SK-N-SH (cell line): ENCODE measurements at regions not wholly inside any gene's neighbourhood (a gene's known extent, or its start where the extent isn't known, plus 50 kb on each side); places are given as distances from the start of the nearest gene placed in this dataset.

Experiments
- CTCF ChIA-PET: fragments of 300-600, 350-600 bp; formaldehyde crosslinking; extraction: SDS; loops from one replicate; lab custom pipeline; 2021; lab: Yijun Ruan, JAX
- POLR2A ChIA-PET: fragments of 350-600 bp; sonication (Branson Sonifier 250); formaldehyde crosslinking; extraction: SDS; loops from one replicate; lab custom pipeline; 2020; ENCODE audit warnings: antibody characterized with exemption, inconsistent platforms; lab: Yijun Ruan, JAX
- DNase-seq: peaks from one replicate; pipeline ENCODE4 v3.0.0; 2012
- H2AFZ ChIP-seq: fragments of 200-600 bp; sonication (generic); 2 replicates; pipeline ENCODE4 v1.8.1; 2016; ENCODE audit warnings: antibody characterized with exemption, mild to moderate bottlenecking, low read depth
- H3F3A ChIP-seq: fragments of 200-600 bp; sonication (generic); replicated peaks from 2 replicates; pipeline ENCODE3; 2016; ENCODE audit warnings: antibody characterized with exemption, mild to moderate bottlenecking; ENCODE audit not compliant: insufficient read depth
- H3K27ac ChIP-seq, 2 experiments: fragments of 200-500 bp in 1 of 2; fragments of 200-600 bp in 1 of 2; sonication (Bioruptor generic) in 1 of 2; sonication (generic), shearing (Covaris generic) in 1 of 2; 2 replicates each; pipeline versions ENCODE4 v1.5.1 to v1.6.1; 2014 to 2016; ENCODE audit warnings: low read depth in 2 of 2, inconsistent platforms in 1 of 2, low read length in 1 of 2, mild to moderate bottlenecking in 1 of 2, mixed read lengths in 1 of 2
- H3K27me3 ChIP-seq: fragments of 200-600 bp; sonication (generic), shearing (Covaris generic); 2 replicates; pipeline ENCODE4 v1.6.1; 2016; ENCODE audit warnings: mixed run types; ENCODE audit not compliant: insufficient read depth
- H3K36me3 ChIP-seq, 2 experiments: fragments of 200-500 bp in 1 of 2; fragments of 200-600 bp in 1 of 2; sonication (Bioruptor generic) in 1 of 2; sonication (generic) in 1 of 2; replicated peaks in 1 of 2; 2 replicates each; pipeline versions ENCODE3 to v1.5.1; 2014 to 2016; ENCODE audit warnings: low read length in 1 of 2, mild to moderate bottlenecking in 1 of 2; ENCODE audit not compliant: insufficient read depth in 2 of 2, control insufficient read depth in 1 of 2
- H3K4me1 ChIP-seq, 2 experiments: fragments of 200-500 bp in 1 of 2; fragments of 200-600 bp in 1 of 2; sonication (Bioruptor generic) in 1 of 2; sonication (generic), shearing (Covaris generic) in 1 of 2; 2 replicates each; pipeline versions ENCODE4 v1.5.1 to v1.6.1; 2014 to 2016; ENCODE audit warnings: low read depth in 1 of 2, low read length in 1 of 2, mixed run types in 1 of 2; ENCODE audit not compliant: insufficient read depth in 2 of 2, control insufficient read depth in 1 of 2
- H3K4me2 ChIP-seq: fragments of 200-600 bp; sonication (generic), shearing (Covaris generic); 2 replicates; pipeline ENCODE4 v1.6.1; 2017; ENCODE audit warnings: mixed run types
- H3K4me3 ChIP-seq, 2 experiments: fragments of 200-500 bp in 1 of 2; fragments of 200-600 bp in 1 of 2; sonication (Bioruptor generic) in 1 of 2; sonication (generic), shearing (Covaris generic) in 1 of 2; 2 replicates each; pipeline versions ENCODE4 v1.5.1 to v1.8.1; 2014 to 2016; ENCODE audit warnings: low read depth in 2 of 2, inconsistent platforms in 1 of 2, low read length in 1 of 2, mild to moderate bottlenecking in 1 of 2, mixed read lengths in 1 of 2, moderate library complexity in 1 of 2
- H3K79me2 ChIP-seq: fragments of 200-600 bp; sonication (generic); 2 replicates; pipeline ENCODE4 v1.8.1; 2017; ENCODE audit warnings: mild to moderate bottlenecking; ENCODE audit not compliant: insufficient read depth
- H3K9ac ChIP-seq: fragments of 200-600 bp; sonication (generic); 2 replicates; pipeline ENCODE4 v1.6.1; 2017; ENCODE audit warnings: mixed run types
- H3K9me2 ChIP-seq: fragments of 200-600 bp; sonication (generic); 2 replicates; pipeline ENCODE4 v1.6.1; 2017; ENCODE audit warnings: mixed run types
- H3K9me3 ChIP-seq: fragments of 200-600 bp; sonication (generic); 2 replicates; pipeline ENCODE4 v1.6.1; 2017; ENCODE audit warnings: mixed run types, mild to moderate bottlenecking, moderate library complexity
- H4K20me1 ChIP-seq: fragments of 200-600 bp; sonication (generic); 2 replicates; pipeline ENCODE4 v1.6.1; 2017; ENCODE audit warnings: mild to moderate bottlenecking, mixed run types; ENCODE audit not compliant: insufficient read depth
- CTCF ChIP-seq: fragments of 200-600 bp; sonication (generic); IDR thresholded peaks from 2 replicates; pipeline ENCODE4 v1.6.1; 2017; ENCODE audit warnings: antibody characterized with exemption, mild to moderate bottlenecking, moderate library complexity
- FOXJ3 ChIP-seq: sonication (generic); formaldehyde crosslinking; IDR thresholded peaks from 2 replicates; pipeline ENCODE4 v1.5.1; 2020; ENCODE audit warnings: mild to moderate bottlenecking, missing genetic modification reagents
- GABPA ChIP-seq: IDR thresholded peaks from 2 replicates; pipeline ENCODE4 v1.4.0; 2012; ENCODE audit warnings: low read depth, mild to moderate bottlenecking
- GATA2 ChIP-seq: sonication (generic); formaldehyde crosslinking; IDR thresholded peaks from 2 replicates; pipeline ENCODE4 v1.5.0; 2020; ENCODE audit warnings: mild to moderate bottlenecking, missing genetic modification reagents
- JUND ChIP-seq: IDR thresholded peaks from 2 replicates; pipeline ENCODE4 v1.4.0; 2012
- NFIC ChIP-seq: IDR thresholded peaks from 2 replicates; pipeline ENCODE4 v1.4.0; 2012; ENCODE audit warnings: borderline replicate concordance
- PBX3 ChIP-seq: IDR thresholded peaks from 2 replicates; pipeline ENCODE4; 2012
- POLR2AphosphoS5 ChIP-seq: IDR thresholded peaks from 2 replicates; pipeline ENCODE4 v1.6.1; 2012; ENCODE audit warnings: low read depth, low read length
- RAD21 ChIP-seq: IDR thresholded peaks from 2 replicates; pipeline ENCODE4 v1.6.1; 2012; ENCODE audit warnings: mild to moderate bottlenecking, low read length
- SIN3A ChIP-seq: IDR thresholded peaks from 2 replicates; pipeline ENCODE4 v1.6.1; 2012; ENCODE audit warnings: low read depth, mild to moderate bottlenecking, low read length, moderate library complexity, borderline replicate concordance
- TCF12 ChIP-seq: IDR thresholded peaks from 2 replicates; pipeline ENCODE4 v1.4.0; 2012
- TEAD4 ChIP-seq: IDR thresholded peaks from 2 replicates; pipeline ENCODE4 v1.4.0; 2012; ENCODE audit warnings: mild to moderate bottlenecking, borderline replicate concordance; ENCODE audit not compliant: insufficient read depth
- USF1 ChIP-seq: IDR thresholded peaks from 2 replicates; pipeline ENCODE4 v1.4.0; 2012; ENCODE audit warnings: low read depth, borderline replicate concordance
- YY1 ChIP-seq: IDR thresholded peaks from 2 replicates; pipeline ENCODE4 v1.4.0; 2012; ENCODE audit warnings: low read depth, mild to moderate bottlenecking
- WGBS: methylation state at CpG from one replicate; pipeline ENCODE4 v1.1.6; 2017; ENCODE audit warnings: low lambda C conversion rate; 5-methylcytosine and 5-hydroxymethylcytosine counted together

DNA sequence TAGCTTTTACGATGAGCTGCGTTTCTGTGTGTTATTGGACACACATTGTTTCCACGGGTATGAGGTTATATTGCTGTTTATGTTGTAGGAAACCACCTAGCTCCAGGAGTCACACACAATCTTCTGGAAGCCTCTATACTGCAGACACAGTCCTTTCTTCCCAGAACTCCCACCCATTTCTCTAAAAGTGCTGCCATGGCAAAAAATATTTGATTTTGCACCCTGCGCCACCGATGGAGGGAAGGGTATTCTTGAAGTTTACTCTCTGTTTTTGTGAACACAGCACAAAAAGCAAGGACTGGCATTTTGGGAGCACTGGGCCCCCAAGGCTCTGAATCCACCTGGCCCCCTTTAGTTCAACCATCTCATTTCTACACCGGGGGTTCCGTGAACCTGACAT, 187.5 kb downstream of the ICE1 start:
- H3K4me3 ChIP-seq: no peak overlapping the region
- peaks cover 0 to 4% of the 10 kb centered on the region in 2 experiments; a peak in 1 of 4 replicates for H3K4me1 ChIP-seq
- H4K20me1 ChIP-seq: no peaks in the 10 kb centered on the region
- no peak overlapping the region for H3K4me2 ChIP-seq
- no peak overlapping the region for H3K27ac ChIP-seq
- no peak for TF ChIP-seq FOXJ3
- H3K9me2 ChIP-seq: no peaks in the 10 kb centered on the region
- H3F3A ChIP-seq: no peaks in the 10 kb centered on the region
- ChIA-PET POLR2A (no interaction called here), CTCF (no interaction called here)
- H2AFZ ChIP-seq: no peak overlapping the region
- no peak for DNase-seq
- no peak overlapping the region for H3K9ac ChIP-seq
- WGBS: 51% methylated on average over 6 of the region's 7 CpGs
- H3K79me2 ChIP-seq: no peaks in the 10 kb centered on the region
- H3K27me3 ChIP-seq: no peaks in the 10 kb centered on the region
- H3K36me3 ChIP-seq: no peaks in the 10 kb centered on the region
- no peaks in the 10 kb centered on the region for H3K9me3 ChIP-seq

DNA sequence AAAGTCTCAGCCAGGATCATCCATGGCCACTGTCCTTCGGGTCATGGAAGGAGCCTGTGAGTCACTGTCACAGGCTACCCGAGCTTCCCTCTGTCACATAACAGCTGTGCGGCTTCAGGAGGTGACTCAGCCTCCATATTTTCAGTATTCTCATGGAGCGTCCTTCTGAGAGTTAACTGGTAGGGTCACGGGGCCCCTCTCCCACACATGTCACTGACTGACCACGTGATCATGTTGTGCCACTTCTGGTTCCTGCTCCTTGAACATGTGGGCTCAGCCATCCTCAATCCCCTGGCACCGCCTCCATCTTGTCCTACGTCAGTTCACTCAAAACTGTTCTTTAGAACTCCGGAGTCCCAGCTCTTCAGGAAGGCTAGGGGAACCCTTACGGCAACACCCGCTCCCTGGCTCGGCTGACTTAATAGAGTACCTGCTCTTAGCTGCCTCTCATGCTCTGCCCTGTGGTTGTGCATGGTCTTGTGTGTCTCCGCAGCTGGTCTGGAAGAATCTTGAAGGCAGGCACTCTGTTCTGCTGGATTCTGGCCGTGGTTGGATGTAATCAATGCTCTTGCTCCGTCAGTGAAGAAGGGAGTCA, 182.8 kb downstream of the ICE1 start:
- CTCF ChIA-PET: no interaction called here
- H3K9ac ChIP-seq: no peak overlapping the region

DNA sequence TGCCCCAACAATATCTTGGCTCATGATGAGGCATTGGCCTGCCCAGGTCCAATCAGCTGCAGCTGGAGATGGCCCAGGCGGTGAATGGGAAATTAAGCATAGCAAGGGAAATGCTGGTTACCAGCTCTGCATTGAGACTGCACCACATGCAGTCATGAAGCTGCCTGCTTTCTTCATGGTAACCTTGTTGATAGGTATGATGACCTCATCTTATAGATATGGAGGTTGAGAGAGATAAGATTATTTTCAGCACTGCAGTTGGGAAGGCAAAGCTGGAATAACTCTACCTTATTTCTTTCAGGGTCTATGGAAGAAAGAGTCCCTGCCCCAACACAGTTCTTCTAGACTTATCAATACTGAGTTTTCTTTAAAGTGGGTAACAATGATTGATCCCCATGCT, 180.1 kb downstream of the ICE1 start:
- Histone ChIP-seq H3K27ac (no peak overlapping the region), H3K9me2 (no peaks in the 10 kb centered on the region), H3F3A (no peaks in the 10 kb centered on the region), H3K27me3 (no peaks in the 10 kb centered on the region), H3K4me3 (no peak overlapping the region), H2AFZ (no peak overlapping the region), H3K9ac (no peak overlapping the region), H3K36me3 (no peaks in the 10 kb centered on the region), H3K9me3 (no peaks in the 10 kb centered on the region), H3K4me1 (no peaks in the 10 kb centered on the region; a peak in 1 of 4 replicates), H3K79me2 (no peaks in the 10 kb centered on the region), H4K20me1 (no peaks in the 10 kb centered on the region), H3K4me2 (no peak overlapping the region)
- DNase-seq: no peak
- 6% methylated on average over 1 of the region's 1 CpG for WGBS
- CTCF ChIA-PET: interaction anchor here (1.6 kb wide), 1 partner anchor 13 kb away, joined by 8 read pairs; no protein-coding TSS in a partner anchor
- POLR2A ChIA-PET: no interaction called here
- TF ChIP-seq YY1 (no peak), TCF12 (no peak), TEAD4 (no peak), GABPA (no peak), POLR2AphosphoS5 (no peak), RAD21 (no peak), GATA2 (CRISPR knock-in tag) (no peak), SIN3A (no peak), CTCF (no peak), NFIC (no peak), USF1 (no peak), PBX3 (no peak)

More for the DNA sequence above, 182.8 kb downstream of the ICE1 start:
- POLR2A ChIA-PET: no interaction called here
- H3K36me3 ChIP-seq: no peaks in the 10 kb centered on the region
- no peaks in the 10 kb centered on the region for H3K9me2 ChIP-seq
- H3K4me2 ChIP-seq: no peak overlapping the region
- DNase-seq: no peak
- H3K9me3 ChIP-seq: no peaks in the 10 kb centered on the region
- 29% methylated on average over 14 of the region's 15 CpGs for WGBS
- H3K27me3 ChIP-seq: no peaks in the 10 kb centered on the region
- H3K4me3 ChIP-seq: no peak overlapping the region
- H3F3A ChIP-seq: no peaks in the 10 kb centered on the region
- H3K27ac ChIP-seq: no peak overlapping the region
- H2AFZ ChIP-seq: no peak overlapping the region
- H3K79me2 ChIP-seq: no peaks in the 10 kb centered on the region
- H4K20me1 ChIP-seq: no peaks in the 10 kb centered on the region
- H3K4me1 ChIP-seq: no peaks in the 10 kb centered on the region; a peak in 1 of 4 replicates
- TF ChIP-seq CTCF (no peak), TCF12 (no peak), JUND (no peak)
